ENCODE measurements at regions not wholly inside any gene's neighbourhood (a gene's known extent, or its start where the extent isn't known, plus 50 kb on each side); places are given as distances from the start of the nearest gene placed in this dataset.

DNA sequence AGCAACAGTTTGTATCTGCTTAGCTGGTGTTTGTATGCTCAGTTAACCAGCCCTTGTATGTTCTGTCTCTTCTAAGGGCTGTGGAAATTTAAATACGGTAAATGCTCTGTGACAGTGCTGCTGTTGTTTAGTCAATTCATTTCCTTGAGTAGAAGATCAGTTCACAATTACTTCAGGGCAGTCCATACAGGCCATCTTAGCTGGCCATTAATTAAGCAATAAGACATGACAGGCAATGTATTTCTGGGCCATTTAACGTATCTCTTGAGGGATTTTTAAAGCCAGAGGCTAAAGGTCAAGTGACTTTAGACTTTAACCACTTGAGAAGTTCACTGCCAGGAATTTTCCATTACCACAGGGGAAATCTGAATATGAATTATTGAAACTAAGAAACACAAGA lies 351.8 kb downstream of the ZIC1 start:
- DNase-seq = no peak

DNA sequence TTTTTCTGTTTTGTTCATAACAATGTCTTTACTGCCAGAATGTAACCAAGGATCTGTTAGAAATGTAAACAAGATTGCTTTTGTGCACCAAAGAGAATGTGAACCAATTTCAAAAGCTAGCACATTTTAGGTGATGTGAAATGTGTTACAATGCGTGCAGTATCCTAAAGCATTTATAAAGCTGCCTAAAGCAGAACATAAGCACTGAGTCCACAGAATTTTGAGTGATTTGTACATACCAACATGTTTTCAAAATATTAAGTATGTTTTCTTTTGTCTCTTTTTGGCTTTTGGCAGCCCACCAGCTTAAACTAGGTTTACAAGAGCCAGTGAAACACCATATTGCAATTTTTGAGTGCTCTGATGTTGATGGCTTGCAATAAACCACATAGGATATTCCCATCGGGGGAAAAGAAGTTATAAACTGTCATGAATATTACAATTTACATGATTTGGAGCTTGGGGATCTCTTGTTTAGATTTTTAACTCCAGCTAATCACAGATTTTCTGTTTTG lies 364.0 kb downstream of the ZIC1 start:
- no peak for DNase-seq

DNA sequence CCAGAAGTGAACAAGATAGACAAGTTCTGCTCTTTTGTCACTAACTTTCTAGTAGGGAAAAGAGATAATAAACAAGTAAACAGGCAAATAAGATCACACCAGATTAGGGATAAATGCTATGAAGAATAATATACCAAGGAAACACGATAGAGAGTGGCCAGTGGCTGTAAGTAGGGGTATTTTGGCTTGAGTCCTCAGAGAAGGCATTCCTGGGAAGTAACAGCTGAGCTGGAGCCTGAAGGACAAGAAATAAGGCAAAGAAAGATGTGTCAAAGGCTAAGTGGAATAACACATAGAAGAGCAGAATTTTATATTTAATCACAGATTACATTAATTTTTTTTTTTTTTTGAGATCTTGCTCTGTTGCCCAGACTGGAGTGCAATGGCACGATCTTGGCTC lies 366.2 kb downstream of the ZIC1 start:
- no peak for DNase-seq

DNA sequence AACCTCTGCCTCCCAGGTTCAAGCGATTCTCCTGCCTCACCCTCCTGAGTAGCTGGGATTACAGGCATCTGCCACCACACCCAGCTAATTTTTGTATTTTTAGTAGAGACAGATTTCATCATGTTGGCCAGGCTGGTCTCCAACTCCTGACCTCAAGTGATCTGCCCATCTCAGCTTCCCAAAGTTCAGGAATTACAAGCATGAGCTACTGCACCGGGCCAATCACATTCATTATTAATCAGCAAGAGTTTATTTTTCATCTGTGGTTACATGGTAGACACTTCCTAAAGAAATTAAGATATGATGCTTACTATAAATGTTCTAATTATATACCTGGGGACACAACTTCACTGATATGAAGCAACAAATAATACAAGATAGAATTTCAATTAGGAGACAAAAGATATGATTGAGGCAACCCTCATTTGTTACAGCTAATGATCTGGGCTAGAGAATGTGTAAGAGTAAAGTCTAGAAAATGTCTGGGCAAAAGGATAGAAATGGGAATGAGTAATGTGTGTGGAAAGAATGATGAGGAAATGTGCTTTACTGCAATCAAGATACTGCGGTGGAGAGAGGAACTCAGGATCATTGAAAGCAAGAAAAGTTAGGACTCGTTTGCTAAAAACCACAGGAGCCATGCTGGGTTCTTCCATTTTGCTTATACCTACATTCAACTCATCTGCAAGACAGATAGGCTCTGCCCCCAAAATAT lies 366.8 kb downstream of the ZIC1 start:
- no peak for DNase-seq

DNA sequence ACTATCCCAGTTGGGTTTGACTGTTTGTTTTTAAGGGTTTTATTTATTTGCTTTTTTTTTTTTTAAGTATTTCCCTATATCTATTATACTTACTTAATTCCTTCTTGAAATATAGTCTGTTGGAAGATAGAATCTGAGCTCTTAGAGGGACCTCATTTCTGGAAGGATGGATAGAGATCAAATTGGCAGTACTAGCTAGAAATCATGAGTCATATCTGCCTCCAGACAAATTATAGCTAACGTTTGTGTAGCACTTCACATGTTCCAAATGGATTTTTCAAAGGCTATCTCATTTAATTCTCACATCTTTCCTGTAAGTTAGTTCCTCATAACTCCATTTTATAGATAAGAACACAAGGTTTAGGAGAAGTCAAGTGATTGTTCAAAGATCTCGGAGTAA lies 384.7 kb downstream of the ZIC1 start:
- no peak for DNase-seq

DNA sequence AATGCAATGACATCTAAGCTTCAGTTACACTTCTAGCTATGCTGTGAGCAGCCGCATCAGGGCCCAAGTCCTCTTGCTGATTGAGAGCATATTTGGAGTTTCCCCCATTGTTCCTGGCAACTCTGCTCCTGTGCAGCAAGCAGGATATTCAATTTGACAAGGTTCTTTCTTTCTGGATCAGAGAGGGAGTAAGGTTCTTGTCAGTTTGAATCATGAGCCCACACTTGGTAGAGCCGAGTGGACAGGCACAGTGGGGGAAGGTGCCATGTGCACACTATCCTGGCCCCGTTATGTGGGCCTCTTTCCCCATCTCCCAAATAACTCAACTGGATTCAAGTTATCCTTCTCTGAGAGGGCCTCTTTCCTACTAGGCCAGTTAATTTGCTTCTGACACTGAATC lies 385.4 kb downstream of the ZIC1 start:
- DNase-seq = no peak

DNA sequence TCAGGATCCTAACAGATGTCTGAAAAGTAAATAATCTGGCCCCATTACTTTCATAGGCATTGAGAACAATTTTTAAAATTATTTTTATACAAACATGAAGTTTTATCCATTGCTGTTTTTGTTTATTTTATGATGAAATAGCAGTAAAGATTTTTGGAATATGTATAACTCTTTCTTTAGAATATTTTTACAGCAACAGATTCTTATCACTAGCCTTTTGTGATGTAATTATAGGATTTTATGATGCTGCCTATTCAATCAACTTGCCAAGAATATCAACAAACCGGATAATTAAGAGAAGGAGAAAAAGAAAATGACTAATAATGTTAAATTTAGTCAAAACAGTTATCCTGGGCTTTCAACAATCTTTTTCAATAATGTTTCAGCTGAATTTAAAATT lies 386.3 kb downstream of the ZIC1 start:
- DNase-seq = no peak

- peak; percentile 30 for DNase-seq
These were observed 387.9 kb downstream of the ZIC1 start for GRCh38 chr3:147797095-147797494.

DNA sequence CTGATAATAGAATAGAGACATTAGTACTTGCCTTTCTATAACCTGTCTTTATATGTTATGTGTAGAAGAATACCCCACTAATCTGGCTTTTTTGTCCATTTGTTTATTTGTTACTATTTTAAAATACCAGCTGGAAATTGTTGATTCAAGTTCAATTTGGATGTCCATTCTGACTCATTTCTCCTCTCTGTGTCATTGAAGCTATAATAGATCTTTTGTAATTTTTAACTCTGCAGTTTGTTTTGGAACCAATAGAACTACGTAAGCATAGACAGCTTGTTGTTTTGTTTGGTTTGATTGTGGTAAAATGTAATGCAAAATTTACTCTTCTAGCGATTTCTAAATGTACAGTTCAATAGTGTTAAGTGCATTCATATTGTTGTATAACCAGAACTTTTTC lies 390.4 kb downstream of the ZIC1 start:
- no peak for DNase-seq

DNA sequence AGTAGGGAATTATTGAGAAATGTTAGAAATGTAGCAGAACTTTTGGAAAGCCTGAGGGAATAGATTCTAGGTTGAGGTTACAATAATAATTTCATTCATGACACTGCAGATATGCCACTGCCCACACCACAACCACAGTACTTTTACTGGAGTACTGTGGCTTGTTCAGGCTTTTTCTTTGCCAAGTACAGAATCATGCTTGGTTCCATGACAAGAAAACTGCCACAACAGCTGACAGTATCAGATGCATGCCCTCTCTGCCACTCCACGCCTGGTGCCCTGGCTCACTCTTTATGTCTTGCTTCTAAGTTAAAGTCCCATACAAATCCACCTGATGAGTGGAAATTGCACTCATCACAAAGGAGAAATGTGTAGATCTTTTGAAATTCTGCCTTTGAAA lies 398.6 kb downstream of the ZIC1 start:
- no peak for DNase-seq

- no peak for DNase-seq
These were observed 400.0 kb downstream of the ZIC1 start for GRCh38 chr3:147809206-147809605.

- no peak for DNase-seq
These were observed 403.2 kb downstream of the ZIC1 start for GRCh38 chr3:147812186-147812911.

DNA sequence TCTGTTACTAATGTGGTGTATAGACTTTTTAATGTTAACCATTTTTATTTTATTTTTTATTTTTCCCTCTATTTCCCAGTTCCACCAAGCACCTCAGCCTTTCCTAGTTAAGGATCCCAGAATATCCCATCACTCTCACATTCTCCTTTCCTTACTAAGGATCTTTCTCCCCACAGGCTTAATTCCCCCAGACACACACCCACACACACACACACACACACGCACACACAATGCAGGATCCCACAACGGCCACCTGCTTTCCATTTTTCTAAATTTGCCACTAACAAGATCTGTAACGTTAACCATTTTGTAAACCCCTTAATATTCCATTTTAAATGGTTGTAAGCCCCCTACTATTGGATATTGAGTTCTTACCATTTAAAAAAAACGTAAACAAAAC lies 404.1 kb downstream of the ZIC1 start:
- DNase-seq = no peak

GRCh38 chr3:147816752-147817151 lies 407.6 kb downstream of the ZIC1 start:
- peak; percentile 10 for DNase-seq

DNA sequence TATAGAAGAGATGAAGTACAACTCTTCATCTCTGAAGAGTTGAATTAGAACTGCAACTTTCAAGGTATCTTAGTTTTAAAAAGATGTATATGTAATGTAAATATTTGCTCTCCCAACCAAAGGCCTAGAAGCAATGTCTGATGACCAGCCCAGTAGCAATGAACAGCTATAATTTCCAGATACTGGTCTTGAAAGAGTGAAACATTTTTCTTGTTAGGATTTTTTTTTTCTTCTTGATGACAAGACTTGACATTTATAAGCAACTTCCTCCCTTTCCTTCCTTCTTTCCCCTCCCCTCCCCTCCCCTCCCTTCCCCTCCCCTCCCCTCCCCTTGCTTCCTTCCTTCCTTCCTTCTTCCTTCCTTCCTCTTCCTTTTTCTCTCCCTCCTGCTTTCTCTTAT lies 423.4 kb downstream of the ZIC1 start:
- no peak for DNase-seq

GRCh38 chr3:147836330-147836729 lies 427.2 kb downstream of the ZIC1 start:
- no peak for DNase-seq

DNA sequence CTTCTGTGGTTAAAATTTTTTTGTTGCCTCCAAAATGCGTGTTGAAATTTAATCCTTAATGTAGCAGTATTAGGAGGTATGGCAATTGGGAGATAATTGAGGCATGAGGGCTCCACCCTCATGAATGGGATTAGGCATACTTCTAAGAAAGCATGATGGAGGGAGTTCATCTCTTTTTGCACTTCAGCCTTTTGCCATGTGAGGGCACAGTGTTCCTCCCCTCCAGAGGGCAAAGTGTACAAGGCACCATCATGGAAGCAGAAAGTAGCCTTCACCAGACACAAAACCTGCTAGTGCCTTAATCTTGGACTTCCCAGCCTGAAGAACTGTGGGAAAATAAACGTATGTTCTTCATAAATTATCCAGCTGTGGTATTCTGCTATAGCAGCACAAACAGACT lies 429.5 kb downstream of the ZIC1 start:
- DNase-seq = no peak

DNA sequence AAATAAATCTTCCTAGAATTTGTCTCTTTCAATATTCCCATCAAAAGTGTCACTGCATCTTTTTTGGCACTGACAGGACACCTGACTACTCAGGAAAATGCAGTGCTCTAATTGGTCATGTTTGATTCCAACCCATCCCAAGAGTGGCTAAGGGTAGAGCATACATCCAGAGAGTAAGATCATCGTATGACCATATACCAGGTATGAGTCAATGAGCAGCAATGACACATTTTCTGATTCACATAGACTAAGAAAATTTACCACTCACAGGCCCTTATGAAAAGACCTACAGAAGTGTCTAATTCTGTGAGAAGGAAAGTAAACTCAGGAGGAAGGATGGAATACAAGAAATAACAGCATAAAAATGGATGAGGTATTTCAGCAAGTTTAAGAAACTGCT lies 434.2 kb downstream of the ZIC1 start:
- no peak for DNase-seq

GRCh38 chr3:147846293-147846692 lies 437.1 kb downstream of the ZIC1 start:
- no peak for DNase-seq

- DNase-seq = no peak
These were observed 437.8 kb downstream of the ZIC1 start for GRCh38 chr3:147846854-147847478.

GRCh38 chr3:147851062-147851461 lies 441.9 kb downstream of the ZIC1 start:
- DNase-seq = no peak

- DNase-seq = no peak
These were observed 445.4 kb downstream of the ZIC1 start for GRCh38 chr3:147854542-147854941.

GRCh38 chr3:147864754-147865354 lies 455.7 kb downstream of the ZIC1 start:
- no peak for DNase-seq

GRCh38 chr3:147866561-147866960 lies 457.4 kb downstream of the ZIC1 start:
- no peak for DNase-seq

All from NCI-H2029 treated with DMSO at 0.1 percent for 48 hours (cell line).